WTC11 (cell line): ENCODE measurements at regions not wholly inside any gene's neighbourhood (a gene's known extent, or its start where the extent isn't known, plus 50 kb on each side); places are given as distances from the start of the nearest gene placed in this dataset.

Experiments used
- ATAC-seq: fragments of 200-7000 bp; cut with Tn5 transposase; 2 replicates; pipeline ENCODE4 v1.10.0; 2021; ENCODE audit warnings: mild to moderate bottlenecking, moderate library complexity
- CTCF ChIA-PET: fragments of 300-600 bp; sonication (Branson Sonifier 250); formaldehyde crosslinking; loops from one replicate; lab custom pipeline; 2021; ENCODE audit warnings: antibody characterized with exemption; lab: Charles Lee
- POLR2A ChIA-PET: fragments of 350-600 bp; sonication (Branson Sonifier 250); formaldehyde crosslinking; loops from one replicate; lab custom pipeline; 2021; ENCODE audit warnings: antibody characterized with exemption; lab: Charles Lee
- DNase-seq: peaks from one replicate; pipeline ENCODE4 v3.0.0; 2021; ENCODE audit warnings: low spot score
- H3K27ac Mint-ChIP-seq: 2 replicates; pipeline ENCODE4 v1.8.0; 2021; ENCODE audit warnings: mixed read lengths
- H3K27me3 Mint-ChIP-seq: 2 replicates; pipeline ENCODE4 v1.8.0; 2021; ENCODE audit warnings: low read depth, mild to moderate bottlenecking, moderate library complexity, mixed read lengths
- H3K36me3 Mint-ChIP-seq: 2 replicates; pipeline ENCODE4 v1.8.0; 2021; ENCODE audit warnings: mixed read lengths
- H3K4me1 Mint-ChIP-seq: 2 replicates; pipeline ENCODE4 v1.8.0; 2022; ENCODE audit warnings: mixed read lengths
- H3K4me3 Mint-ChIP-seq: 2 replicates; pipeline ENCODE4 v1.8.0; 2021; ENCODE audit warnings: mild to moderate bottlenecking, moderate library complexity, mixed read lengths
- H3K9me3 Mint-ChIP-seq: 2 replicates; pipeline ENCODE4 v1.8.0; 2021; ENCODE audit warnings: mixed read lengths
- ATF1 ChIP-seq: sonication (generic); formaldehyde crosslinking; IDR thresholded peaks from 2 replicates; pipeline ENCODE4 v1.8.1; 2023; ENCODE audit warnings: mild to moderate bottlenecking, moderate library complexity, missing genetic modification reagents
- CREB1 ChIP-seq: sonication (generic); formaldehyde crosslinking; IDR thresholded peaks from 2 replicates; pipeline ENCODE4 v1.8.0; 2023; ENCODE audit warnings: mild to moderate bottlenecking, missing genetic modification reagents
- FOXP1 ChIP-seq: sonication (generic); formaldehyde crosslinking; IDR thresholded peaks from 2 replicates; pipeline ENCODE4 v1.8.0; 2022; ENCODE audit warnings: missing genetic modification reagents, mild to moderate bottlenecking, moderate library complexity, borderline replicate concordance
- JAZF1 ChIP-seq: fragments of 250-450 bp; sonication (Bioruptor Pico); IDR thresholded peaks from 2 replicates; pipeline ENCODE4 v1.9.0; 2021; ENCODE audit warnings: moderate library complexity, mild to moderate bottlenecking, inconsistent platforms
- KAT7 ChIP-seq: sonication (generic); formaldehyde crosslinking; IDR thresholded peaks from 2 replicates; pipeline ENCODE4 v1.8.1; 2023; ENCODE audit warnings: missing genetic modification reagents, mild to moderate bottlenecking, borderline replicate concordance
- NFATC4 ChIP-seq: fragments of 250-450 bp; sonication (Bioruptor Pico); IDR thresholded peaks from 2 replicates; pipeline ENCODE4 v1.9.0; 2021; ENCODE audit warnings: mild to moderate bottlenecking
- NFYB ChIP-seq: sonication (generic); formaldehyde crosslinking; conservative IDR thresholded peaks from 2 replicates; pipeline ENCODE4 v1.8.0; 2022; ENCODE audit warnings: low read depth, missing genetic modification reagents
- RORB ChIP-seq: fragments of 250-450 bp; sonication (Bioruptor Pico); IDR thresholded peaks from 2 replicates; pipeline ENCODE4 v1.9.0; 2021; ENCODE audit warnings: mild to moderate bottlenecking
- SP1 ChIP-seq: sonication (generic); formaldehyde crosslinking; conservative IDR thresholded peaks from 2 replicates; pipeline ENCODE4 v1.8.1; 2022; ENCODE audit warnings: missing genetic modification reagents
- TEAD1 ChIP-seq: sonication (generic); formaldehyde crosslinking; IDR thresholded peaks from 2 replicates; pipeline ENCODE4 v1.8.0; 2022; ENCODE audit warnings: mild to moderate bottlenecking, missing genetic modification reagents
- ZNF219 ChIP-seq: sonication (generic); formaldehyde crosslinking; IDR thresholded peaks from 2 replicates; pipeline ENCODE4 v1.8.0; 2023; ENCODE audit warnings: missing genetic modification reagents, mild to moderate bottlenecking, borderline replicate concordance
- ZNF263 ChIP-seq: sonication (generic); formaldehyde crosslinking; IDR thresholded peaks from 2 replicates; pipeline ENCODE4 v1.8.1; 2022; ENCODE audit warnings: low read depth, mild to moderate bottlenecking, moderate library complexity, missing genetic modification reagents
- ZNF396 ChIP-seq: fragments of 250-450 bp; sonication (Bioruptor Pico); IDR thresholded peaks from 2 replicates; pipeline ENCODE4 v1.8.0; 2021; ENCODE audit warnings: mild to moderate bottlenecking, moderate library complexity, borderline replicate concordance
- ZNF416 ChIP-seq: fragments of 250-450 bp; sonication (Bioruptor Pico); IDR thresholded peaks from 2 replicates; pipeline ENCODE4 v1.9.0; 2021; ENCODE audit warnings: mild to moderate bottlenecking, inconsistent platforms
- ZNF425 ChIP-seq: fragments of 250-450 bp; sonication (Bioruptor Pico); conservative IDR thresholded peaks from 2 replicates; pipeline ENCODE4 v1.9.0; 2021; ENCODE audit warnings: mild to moderate bottlenecking
- ZNF671 ChIP-seq: fragments of 250-450 bp; sonication (Bioruptor Pico); IDR thresholded peaks from 2 replicates; pipeline ENCODE4 v1.8.0; 2021; ENCODE audit warnings: mild to moderate bottlenecking
- TF ChIP-seq, protein P1 (sequence below): sonication (generic); formaldehyde crosslinking; IDR thresholded peaks from 2 replicates; pipeline ENCODE4 v1.8.1; 2022; ENCODE audit warnings: low read depth, mild to moderate bottlenecking, moderate library complexity, missing genetic modification reagents, borderline replicate concordance
- TF ChIP-seq, protein P2 (sequence below): sonication (generic); formaldehyde crosslinking; IDR thresholded peaks from 2 replicates; pipeline ENCODE4 v1.8.1; 2022; ENCODE audit warnings: mild to moderate bottlenecking, moderate library complexity, missing genetic modification reagents
- TF ChIP-seq, protein P3 (sequence below): sonication (generic); formaldehyde crosslinking; IDR thresholded peaks from 2 replicates; pipeline ENCODE4 v1.8.0; 2023; ENCODE audit warnings: missing genetic modification reagents
- TF ChIP-seq, protein P4 (sequence below): fragments of 250-450 bp; sonication (Bioruptor Pico); IDR thresholded peaks from 2 replicates; pipeline ENCODE4 v1.9.0; 2021; ENCODE audit warnings: mild to moderate bottlenecking, borderline replicate concordance
- TF ChIP-seq, protein P5 (sequence below): fragments of 250-450 bp; sonication (Bioruptor Pico); IDR thresholded peaks from 2 replicates; pipeline ENCODE4 v1.9.0; 2021; ENCODE audit warnings: moderate library complexity, mild to moderate bottlenecking, inconsistent platforms, borderline replicate concordance
- TF ChIP-seq, protein P6 (sequence below): sonication (generic); formaldehyde crosslinking; IDR thresholded peaks from 2 replicates; pipeline ENCODE4 v1.8.1; 2022; ENCODE audit warnings: mild to moderate bottlenecking, missing genetic modification reagents, moderate library complexity, borderline replicate concordance

- CTCF ChIA-PET: no interaction called here
- TF ChIP-seq CREB1 (CRISPR knock-in tag) (no peak), ZNF416 (CRISPR knock-in tag) (no peak), ATF1 (CRISPR knock-in tag) (no peak), NFYB (CRISPR knock-in tag) (no peak), NFATC4 (CRISPR knock-in tag) (no peak), ZNF671 (CRISPR knock-in tag) (no peak), TEAD1 (CRISPR knock-in tag) (no peak), ZNF396 (CRISPR knock-in tag) (no peak), FOXP1 (CRISPR knock-in tag) (no peak), RORB (CRISPR knock-in tag) (no peak)
- TF ChIP-seq, protein P1, sequence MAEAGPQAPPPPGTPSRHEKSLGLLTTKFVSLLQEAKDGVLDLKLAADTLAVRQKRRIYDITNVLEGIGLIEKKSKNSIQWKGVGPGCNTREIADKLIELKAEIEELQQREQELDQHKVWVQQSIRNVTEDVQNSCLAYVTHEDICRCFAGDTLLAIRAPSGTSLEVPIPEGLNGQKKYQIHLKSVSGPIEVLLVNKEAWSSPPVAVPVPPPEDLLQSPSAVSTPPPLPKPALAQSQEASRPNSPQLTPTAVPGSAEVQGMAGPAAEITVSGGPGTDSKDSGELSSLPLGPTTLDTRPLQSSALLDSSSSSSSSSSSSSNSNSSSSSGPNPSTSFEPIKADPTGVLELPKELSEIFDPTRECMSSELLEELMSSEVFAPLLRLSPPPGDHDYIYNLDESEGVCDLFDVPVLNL (CRISPR knock-in tag): no peak
- TF ChIP-seq, protein P2, sequence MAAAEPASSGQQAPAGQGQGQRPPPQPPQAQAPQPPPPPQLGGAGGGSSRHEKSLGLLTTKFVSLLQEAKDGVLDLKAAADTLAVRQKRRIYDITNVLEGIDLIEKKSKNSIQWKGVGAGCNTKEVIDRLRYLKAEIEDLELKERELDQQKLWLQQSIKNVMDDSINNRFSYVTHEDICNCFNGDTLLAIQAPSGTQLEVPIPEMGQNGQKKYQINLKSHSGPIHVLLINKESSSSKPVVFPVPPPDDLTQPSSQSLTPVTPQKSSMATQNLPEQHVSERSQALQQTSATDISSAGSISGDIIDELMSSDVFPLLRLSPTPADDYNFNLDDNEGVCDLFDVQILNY (CRISPR knock-in tag): no peak
- TF ChIP-seq, protein P3, sequence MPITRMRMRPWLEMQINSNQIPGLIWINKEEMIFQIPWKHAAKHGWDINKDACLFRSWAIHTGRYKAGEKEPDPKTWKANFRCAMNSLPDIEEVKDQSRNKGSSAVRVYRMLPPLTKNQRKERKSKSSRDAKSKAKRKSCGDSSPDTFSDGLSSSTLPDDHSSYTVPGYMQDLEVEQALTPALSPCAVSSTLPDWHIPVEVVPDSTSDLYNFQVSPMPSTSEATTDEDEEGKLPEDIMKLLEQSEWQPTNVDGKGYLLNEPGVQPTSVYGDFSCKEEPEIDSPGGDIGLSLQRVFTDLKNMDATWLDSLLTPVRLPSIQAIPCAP (CRISPR knock-in tag): no peak
- TF ChIP-seq, protein P4, sequence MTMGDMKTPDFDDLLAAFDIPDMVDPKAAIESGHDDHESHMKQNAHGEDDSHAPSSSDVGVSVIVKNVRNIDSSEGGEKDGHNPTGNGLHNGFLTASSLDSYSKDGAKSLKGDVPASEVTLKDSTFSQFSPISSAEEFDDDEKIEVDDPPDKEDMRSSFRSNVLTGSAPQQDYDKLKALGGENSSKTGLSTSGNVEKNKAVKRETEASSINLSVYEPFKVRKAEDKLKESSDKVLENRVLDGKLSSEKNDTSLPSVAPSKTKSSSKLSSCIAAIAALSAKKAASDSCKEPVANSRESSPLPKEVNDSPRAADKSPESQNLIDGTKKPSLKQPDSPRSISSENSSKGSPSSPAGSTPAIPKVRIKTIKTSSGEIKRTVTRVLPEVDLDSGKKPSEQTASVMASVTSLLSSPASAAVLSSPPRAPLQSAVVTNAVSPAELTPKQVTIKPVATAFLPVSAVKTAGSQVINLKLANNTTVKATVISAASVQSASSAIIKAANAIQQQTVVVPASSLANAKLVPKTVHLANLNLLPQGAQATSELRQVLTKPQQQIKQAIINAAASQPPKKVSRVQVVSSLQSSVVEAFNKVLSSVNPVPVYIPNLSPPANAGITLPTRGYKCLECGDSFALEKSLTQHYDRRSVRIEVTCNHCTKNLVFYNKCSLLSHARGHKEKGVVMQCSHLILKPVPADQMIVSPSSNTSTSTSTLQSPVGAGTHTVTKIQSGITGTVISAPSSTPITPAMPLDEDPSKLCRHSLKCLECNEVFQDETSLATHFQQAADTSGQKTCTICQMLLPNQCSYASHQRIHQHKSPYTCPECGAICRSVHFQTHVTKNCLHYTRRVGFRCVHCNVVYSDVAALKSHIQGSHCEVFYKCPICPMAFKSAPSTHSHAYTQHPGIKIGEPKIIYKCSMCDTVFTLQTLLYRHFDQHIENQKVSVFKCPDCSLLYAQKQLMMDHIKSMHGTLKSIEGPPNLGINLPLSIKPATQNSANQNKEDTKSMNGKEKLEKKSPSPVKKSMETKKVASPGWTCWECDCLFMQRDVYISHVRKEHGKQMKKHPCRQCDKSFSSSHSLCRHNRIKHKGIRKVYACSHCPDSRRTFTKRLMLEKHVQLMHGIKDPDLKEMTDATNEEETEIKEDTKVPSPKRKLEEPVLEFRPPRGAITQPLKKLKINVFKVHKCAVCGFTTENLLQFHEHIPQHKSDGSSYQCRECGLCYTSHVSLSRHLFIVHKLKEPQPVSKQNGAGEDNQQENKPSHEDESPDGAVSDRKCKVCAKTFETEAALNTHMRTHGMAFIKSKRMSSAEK (CRISPR knock-in tag): no peak
- Mint-ChIP-seq H3K4me1 (no peaks in the 10 kb centered on the region), H3K36me3 (no peaks in the 10 kb centered on the region), H3K9me3 (peaks cover 9% of the 10 kb centered on the region), H3K27ac (no peak overlapping the region), H3K27me3 (no peaks in the 10 kb centered on the region; the same call in 1 of the 2 replicates), H3K4me3 (no peak overlapping the region)
- POLR2A ChIA-PET: no interaction called here
- DNase-seq: no peak
- ATAC-seq: no peak
These were observed 205.8 kb upstream of the BOD1L1 start for GRCh38 chr4:13833171-13833804.

DNA sequence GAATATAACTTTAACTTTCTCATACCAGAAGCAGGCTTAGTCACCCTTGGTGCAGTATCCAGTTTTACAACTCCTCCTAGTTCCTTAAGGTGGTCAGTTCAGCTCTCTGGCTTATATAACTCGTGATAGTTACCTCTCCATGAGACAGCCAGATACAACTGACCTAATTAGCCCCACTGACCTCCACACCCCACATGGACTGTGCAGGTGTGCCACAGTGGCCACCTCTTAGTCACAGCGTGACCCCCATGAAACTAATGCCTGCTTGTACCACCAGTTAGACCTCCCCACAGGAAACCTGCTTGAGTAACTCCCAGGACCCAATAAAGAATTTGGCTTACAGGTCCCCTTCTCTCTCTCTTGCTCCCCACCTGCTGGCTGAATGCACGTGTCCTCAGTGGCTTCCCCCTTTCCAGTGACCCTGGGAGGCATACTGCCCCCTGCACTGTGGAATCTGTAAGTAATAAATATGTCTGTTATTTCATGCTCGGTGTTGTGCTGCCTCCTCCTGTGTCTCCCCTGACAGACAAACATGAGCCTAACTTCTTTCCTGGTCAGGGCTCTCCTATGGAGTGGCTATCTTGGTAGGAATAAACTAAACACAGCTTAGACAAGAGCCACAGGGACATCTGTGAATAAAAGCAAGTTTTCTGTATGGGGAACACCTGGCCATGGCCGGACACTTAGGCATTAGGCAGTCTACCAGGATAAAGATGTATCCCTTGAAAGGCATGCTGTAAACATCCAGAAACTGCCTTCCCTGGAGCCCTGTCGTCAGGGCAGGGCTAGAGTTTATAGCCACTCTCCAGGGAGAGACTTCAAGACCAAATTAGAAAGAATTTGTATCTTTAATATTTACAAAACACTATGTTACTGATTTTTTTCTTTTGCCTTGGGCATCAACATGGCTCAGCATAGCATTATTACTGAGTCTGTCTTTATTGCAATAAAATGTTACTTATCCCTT lies 209.7 kb upstream of the BOD1L1 start:
- no peak overlapping the region for H3K4me3 Mint-ChIP-seq
- ATAC-seq (no peak; the same call in 1 of the 2 replicates), DNase-seq (no peak)
- H3K36me3 Mint-ChIP-seq: no peaks in the 10 kb centered on the region
- H3K27ac Mint-ChIP-seq: no peak overlapping the region
- POLR2A ChIA-PET: no interaction called here
- CTCF ChIA-PET: no interaction called here
- H3K4me1 Mint-ChIP-seq: no peaks in the 10 kb centered on the region
- H3K9me3 Mint-ChIP-seq: peaks cover 13% of the 10 kb centered on the region
- H3K27me3 Mint-ChIP-seq: no peaks in the 10 kb centered on the region
- TF ChIP-seq SP1 (no peak), ZNF263 (CRISPR knock-in tag) (no peak), ZNF425 (CRISPR knock-in tag) (no peak), CREB1 (CRISPR knock-in tag) (no peak), JAZF1 (CRISPR knock-in tag) (no peak), ZNF219 (CRISPR knock-in tag) (no peak), KAT7 (CRISPR knock-in tag) (no peak)
- TF ChIP-seq, protein P5, sequence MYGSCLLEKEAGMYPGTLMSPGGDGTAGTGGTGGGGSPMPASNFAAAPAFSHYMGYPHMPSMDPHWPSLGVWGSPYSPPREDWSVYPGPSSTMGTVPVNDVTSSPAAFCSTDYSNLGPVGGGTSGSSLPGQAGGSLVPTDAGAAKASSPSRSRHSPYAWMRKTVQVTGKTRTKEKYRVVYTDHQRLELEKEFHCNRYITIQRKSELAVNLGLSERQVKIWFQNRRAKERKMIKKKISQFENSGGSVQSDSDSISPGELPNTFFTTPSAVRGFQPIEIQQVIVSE: no peak
- TF ChIP-seq, protein P6, sequence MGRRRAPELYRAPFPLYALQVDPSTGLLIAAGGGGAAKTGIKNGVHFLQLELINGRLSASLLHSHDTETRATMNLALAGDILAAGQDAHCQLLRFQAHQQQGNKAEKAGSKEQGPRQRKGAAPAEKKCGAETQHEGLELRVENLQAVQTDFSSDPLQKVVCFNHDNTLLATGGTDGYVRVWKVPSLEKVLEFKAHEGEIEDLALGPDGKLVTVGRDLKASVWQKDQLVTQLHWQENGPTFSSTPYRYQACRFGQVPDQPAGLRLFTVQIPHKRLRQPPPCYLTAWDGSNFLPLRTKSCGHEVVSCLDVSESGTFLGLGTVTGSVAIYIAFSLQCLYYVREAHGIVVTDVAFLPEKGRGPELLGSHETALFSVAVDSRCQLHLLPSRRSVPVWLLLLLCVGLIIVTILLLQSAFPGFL (CRISPR knock-in tag): no peak
